SU-DHL-6 (cell line): ENCODE measurements at regions not wholly inside any gene's neighbourhood (a gene's known extent, or its start where the extent isn't known, plus 50 kb on each side); places are given as distances from the start of the nearest gene placed in this dataset.

Experiments used
- CTCF ChIP-seq: fragments of 200-600 bp; sonication (generic); IDR thresholded peaks from one replicate; pipeline ENCODE4 v1.5.1; 2017; ENCODE audit warnings: antibody characterized with exemption, mild to moderate bottlenecking, low read length, moderate library complexity; ENCODE audit not compliant: insufficient read depth, poor library complexity, severe bottlenecking
- EZH2phosphoT487 ChIP-seq: fragments of 200-600 bp; sonication (generic), shearing (Covaris generic); conservative IDR thresholded peaks from 2 replicates; pipeline ENCODE4 v1.6.1; 2018; ENCODE audit warnings: mild to moderate bottlenecking, antibody characterized with exemption, low read length, moderate library complexity, mixed read lengths

GRCh38 chr5:125043781-125044391 lies 297.4 kb upstream of the ZNF608 start:
- TF ChIP-seq CTCF (no peak), EZH2phosphoT487 (no peak)
